ENCODE measurements at regions not wholly inside any gene's neighbourhood (a gene's known extent, or its start where the extent isn't known, plus 50 kb on each side); places are given as distances from the start of the nearest gene placed in this dataset.

DNA sequence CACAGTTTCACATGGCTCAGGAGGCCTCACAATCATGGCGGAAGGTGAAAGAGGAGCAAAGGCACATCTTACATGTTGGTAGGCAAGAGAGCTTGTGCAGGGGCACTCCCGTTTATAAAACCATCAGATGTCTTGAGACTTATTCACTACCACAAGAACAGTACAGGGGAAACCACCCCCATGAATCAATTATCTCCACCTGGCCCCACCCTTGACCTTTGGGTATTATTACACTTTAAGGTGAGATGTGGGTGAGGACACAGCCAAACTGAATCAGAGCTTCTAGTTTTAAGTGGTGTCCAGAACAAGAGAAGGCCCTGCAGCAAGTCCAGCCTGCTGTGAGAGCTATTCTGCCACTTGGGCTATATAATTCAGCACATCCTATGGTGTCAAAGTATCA, 493.7 kb downstream of the ETS1 start:
- Histone ChIP-seq H3K4me2 (ENCODE audit: insufficient read depth, low read length) (no peak overlapping the region), H3K27ac (ENCODE audit: insufficient read depth, low read depth, low read length) (no peak overlapping the region), H3K9me3 (replicated peaks; ENCODE audit: control insufficient read depth, insufficient read depth, low read length) (no peaks in the 10 kb centered on the region), H3K9me1 (replicated peaks; ENCODE audit: control insufficient read depth, extremely low read depth, insufficient read depth, low read length) (no peaks in the 10 kb centered on the region), H3K79me2 (ENCODE audit: control insufficient read depth, insufficient read depth, low read length) (no peaks in the 10 kb centered on the region), H3K4me1 (ENCODE audit: control insufficient read depth, extremely low read depth, insufficient read depth, low read length) (peaks cover 14% of the 10 kb centered on the region), H3K36me3 (ENCODE audit: control insufficient read depth in 2 of 2, extremely low read depth in 1 of 2, insufficient read depth in 2 of 2, low read length in 2 of 2) (no peaks in the 10 kb centered on the region), H3K4me3 (replicated peaks in 1 of 3; ENCODE audit: insufficient read depth in 1 of 3, low read depth in 1 of 3, low read length in 3 of 3) (no peak overlapping the region), H2AFZ (ENCODE audit: low read depth, low read length) (no peak overlapping the region), H3K27me3 (ENCODE audit: control insufficient read depth in 2 of 2, insufficient read depth in 2 of 2, low read length in 2 of 2) (no peaks in the 10 kb centered on the region), H3K9ac (replicated peaks; ENCODE audit: extremely low read depth, insufficient read depth, low read length) (no peak overlapping the region), H4K20me1 (replicated peaks; ENCODE audit: control insufficient read depth, extremely low read depth, insufficient read depth, low read length) (no peaks in the 10 kb centered on the region)
- dilution Hi-C loops (cut with MboI; ENCODE audit: extremely low pct_ligation_motif_present, low sequenced_read_pairs): no loop called here
- intact Hi-C loops (cut with micrococcal nuclease): loop anchor here (2.0 kb wide), 1 partner anchor 41 kb away; no protein-coding TSS in a partner anchor
- no peak for FAIRE-seq
- TF ChIP-seq, protein P1, sequence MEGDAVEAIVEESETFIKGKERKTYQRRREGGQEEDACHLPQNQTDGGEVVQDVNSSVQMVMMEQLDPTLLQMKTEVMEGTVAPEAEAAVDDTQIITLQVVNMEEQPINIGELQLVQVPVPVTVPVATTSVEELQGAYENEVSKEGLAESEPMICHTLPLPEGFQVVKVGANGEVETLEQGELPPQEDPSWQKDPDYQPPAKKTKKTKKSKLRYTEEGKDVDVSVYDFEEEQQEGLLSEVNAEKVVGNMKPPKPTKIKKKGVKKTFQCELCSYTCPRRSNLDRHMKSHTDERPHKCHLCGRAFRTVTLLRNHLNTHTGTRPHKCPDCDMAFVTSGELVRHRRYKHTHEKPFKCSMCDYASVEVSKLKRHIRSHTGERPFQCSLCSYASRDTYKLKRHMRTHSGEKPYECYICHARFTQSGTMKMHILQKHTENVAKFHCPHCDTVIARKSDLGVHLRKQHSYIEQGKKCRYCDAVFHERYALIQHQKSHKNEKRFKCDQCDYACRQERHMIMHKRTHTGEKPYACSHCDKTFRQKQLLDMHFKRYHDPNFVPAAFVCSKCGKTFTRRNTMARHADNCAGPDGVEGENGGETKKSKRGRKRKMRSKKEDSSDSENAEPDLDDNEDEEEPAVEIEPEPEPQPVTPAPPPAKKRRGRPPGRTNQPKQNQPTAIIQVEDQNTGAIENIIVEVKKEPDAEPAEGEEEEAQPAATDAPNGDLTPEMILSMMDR (IDR thresholded peaks at IDR 0.05; ENCODE audit: extremely low read depth in 1 of 2, insufficient read depth in 1 of 2, low read depth in 1 of 2, low read length in 2 of 2): no peak
- TF ChIP-seq MYC (IDR thresholded peaks at IDR 0.05; ENCODE audit: low read depth, low read length) (no peak), POLR2AphosphoS5 (IDR thresholded peaks at IDR 0.05; ENCODE audit: insufficient read depth, low read depth, low read length) (no peak), JUN (IDR thresholded peaks at IDR 0.05; ENCODE audit: borderline replicate concordance, insufficient read depth, insufficient read length, low read depth) (no peak), EZH2 (IDR thresholded peaks at IDR 0.05; ENCODE audit: borderline replicate concordance, low read depth, low read length, severe bottlenecking) (no peak), POLR2A (IDR thresholded peaks at IDR 0.05; ENCODE audit: low read depth, low read length) (no peak), GATA2 (IDR thresholded peaks at IDR 0.05; ENCODE audit: insufficient read depth, insufficient read length, low read depth, low read length) (no peak)
- TF ChIP-seq, protein P2, sequence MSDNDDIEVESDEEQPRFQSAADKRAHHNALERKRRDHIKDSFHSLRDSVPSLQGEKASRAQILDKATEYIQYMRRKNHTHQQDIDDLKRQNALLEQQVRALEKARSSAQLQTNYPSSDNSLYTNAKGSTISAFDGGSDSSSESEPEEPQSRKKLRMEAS (IDR thresholded peaks at IDR 0.05; ENCODE audit: insufficient read depth, insufficient read length): no peak
- CTCF ChIA-PET: interaction anchor here (1.1 to 1.2 kb wide), 2 partner anchors 8 to 9 kb away, joined by 3 to 4 read pairs; no protein-coding TSS in a partner anchor
- DNase-seq (ENCODE audit: low read depth, low spot score): no peak
- BruUV-seq (replicated peaks): no TSS peak
- POLR2A ChIA-PET: no interaction called here

All from endothelial cell of umbilical vein (primary cell).